Keratinocyte (primary cell): ENCODE measurements at regions not wholly inside any gene's neighbourhood (a gene's known extent, or its start where the extent isn't known, plus 50 kb on each side); places are given as distances from the start of the nearest gene placed in this dataset.

Experiments
- DNase-seq: peaks from one replicate; pipeline ENCODE4 v3.0.0-alpha.2; 2011; ENCODE audit warnings: low read depth, missing footprints, low spot score
- FAIRE-seq: peaks from 2 replicates; lab custom pipeline; 2011; peaks lifted over from hg19 to GRCh38; lab: Jason Lieb, UNC
- H2AFZ ChIP-seq: 2 replicates; pipeline ENCODE4 v1.6.0; 2012; ENCODE audit warnings: low read length, control low read depth, inconsistent platforms; ENCODE audit not compliant: control insufficient read depth
- H3K27ac ChIP-seq: 2 replicates; pipeline ENCODE4 v1.5.1; 2011; ENCODE audit warnings: low read length; ENCODE audit not compliant: control insufficient read depth, insufficient read depth
- H3K27me3 ChIP-seq: 3 replicates; pipeline ENCODE4 v1.6.0; 2011; ENCODE audit warnings: low read length; ENCODE audit not compliant: control insufficient read depth, insufficient read depth; ENCODE audit errors: extremely low read depth
- H3K36me3 ChIP-seq, 2 experiments: 2 replicates in 1 of 2; 3 replicates in 1 of 2; pipeline ENCODE4 v1.5.1; 2011; ENCODE audit warnings: low read length in 2 of 2, mild to moderate bottlenecking in 1 of 2; ENCODE audit not compliant: control insufficient read depth in 2 of 2, insufficient read depth in 2 of 2; ENCODE audit errors: extremely low read depth in 1 of 2
- H3K4me1 ChIP-seq: 3 replicates; pipeline ENCODE4 v1.5.1; 2011; ENCODE audit warnings: low read length; ENCODE audit not compliant: control insufficient read depth, insufficient read depth; ENCODE audit errors: extremely low read depth
- H3K4me2 ChIP-seq: 3 replicates; pipeline ENCODE4 v1.6.0; 2011; ENCODE audit warnings: low read depth, low read length; ENCODE audit not compliant: control insufficient read depth, insufficient read depth; ENCODE audit errors: extremely low read depth
- H3K4me3 ChIP-seq, 3 experiments: fragments of 200-600 bp in 1 of 3; sonication (generic) in 1 of 3; 2 replicates in 2 of 3; 3 replicates in 1 of 3; pipeline ENCODE4 v1.5.1; 2011 to 2016; ENCODE audit warnings: low read length in 3 of 3, mild to moderate bottlenecking in 3 of 3, control low read depth in 2 of 3, inconsistent platforms in 1 of 3, low read depth in 1 of 3, mixed read lengths in 1 of 3, mixed run types in 1 of 3, moderate library complexity in 1 of 3; ENCODE audit not compliant: control insufficient read depth in 2 of 3, insufficient read depth in 2 of 3; ENCODE audit errors: extremely low read depth in 1 of 3
- H3K79me2 ChIP-seq: 2 replicates; pipeline ENCODE4 v1.6.0; 2012; ENCODE audit warnings: low read length; ENCODE audit not compliant: control insufficient read depth, insufficient read depth
- H3K9ac ChIP-seq: 3 replicates; pipeline ENCODE4 v1.6.0; 2011; ENCODE audit warnings: low read length; ENCODE audit not compliant: control insufficient read depth, insufficient read depth; ENCODE audit errors: extremely low read depth
- H3K9me1 ChIP-seq: 3 replicates; pipeline ENCODE4 v1.6.0; 2011; ENCODE audit warnings: low read length; ENCODE audit not compliant: control insufficient read depth, insufficient read depth; ENCODE audit errors: extremely low read depth
- H3K9me3 ChIP-seq: 2 replicates; pipeline ENCODE4 v1.5.1; 2012; ENCODE audit warnings: low read depth, low read length; ENCODE audit not compliant: control insufficient read depth
- H4K20me1 ChIP-seq: 3 replicates; pipeline ENCODE4 v1.6.0; 2011; ENCODE audit warnings: low read length; ENCODE audit not compliant: control insufficient read depth, insufficient read depth; ENCODE audit errors: extremely low read depth
- EZH2 ChIP-seq: IDR thresholded peaks from one replicate; pipeline ENCODE4 v1.6.1; 2012; ENCODE audit warnings: inconsistent platforms, mild to moderate bottlenecking, low read length, moderate library complexity
- dilution Hi-C: fragments of 300-500 bp; cut with MboI; formaldehyde crosslinking; loops from one replicate; pipeline ENCODE4 v1.7.0; 2020; ENCODE audit warnings: low sequenced_read_pairs; ENCODE audit not compliant: extremely low pct_ligation_motif_present
- TF ChIP-seq, protein P1 (sequence below), 3 experiments: IDR thresholded peaks in 1 of 3; conservative IDR thresholded peaks in 1 of 3; optimal IDR thresholded peaks in 1 of 3; 2 replicates in 2 of 3; 3 replicates in 1 of 3; pipeline versions ENCODE3 to v1.5.1; 2011; ENCODE audit warnings: low read length in 3 of 3, mild to moderate bottlenecking in 3 of 3, moderate library complexity in 2 of 3, control low read depth in 1 of 3, inconsistent platforms in 1 of 3; ENCODE audit not compliant: insufficient read depth in 2 of 3; ENCODE audit errors: extremely low read depth in 1 of 3

GRCh38 chr13:103758222-103758621 is 692.0 kb upstream of the SLC10A2 start:
- Histone ChIP-seq H4K20me1 (no peaks in the 10 kb centered on the region), H3K4me2 (no peak overlapping the region), H2AFZ (no peak overlapping the region), H3K9me1 (no peaks in the 10 kb centered on the region), H3K4me1 (no peaks in the 10 kb centered on the region), H3K9me3 (no peaks in the 10 kb centered on the region), H3K27me3 (no peaks in the 10 kb centered on the region), H3K27ac (no peak overlapping the region), H3K4me3 (no peak overlapping the region), H3K36me3 (no peaks in the 10 kb centered on the region), H3K9ac (no peak overlapping the region), H3K79me2 (no peaks in the 10 kb centered on the region)
- FAIRE-seq: no peak
- dilution Hi-C loops: no loop called here
- TF ChIP-seq, protein P1, sequence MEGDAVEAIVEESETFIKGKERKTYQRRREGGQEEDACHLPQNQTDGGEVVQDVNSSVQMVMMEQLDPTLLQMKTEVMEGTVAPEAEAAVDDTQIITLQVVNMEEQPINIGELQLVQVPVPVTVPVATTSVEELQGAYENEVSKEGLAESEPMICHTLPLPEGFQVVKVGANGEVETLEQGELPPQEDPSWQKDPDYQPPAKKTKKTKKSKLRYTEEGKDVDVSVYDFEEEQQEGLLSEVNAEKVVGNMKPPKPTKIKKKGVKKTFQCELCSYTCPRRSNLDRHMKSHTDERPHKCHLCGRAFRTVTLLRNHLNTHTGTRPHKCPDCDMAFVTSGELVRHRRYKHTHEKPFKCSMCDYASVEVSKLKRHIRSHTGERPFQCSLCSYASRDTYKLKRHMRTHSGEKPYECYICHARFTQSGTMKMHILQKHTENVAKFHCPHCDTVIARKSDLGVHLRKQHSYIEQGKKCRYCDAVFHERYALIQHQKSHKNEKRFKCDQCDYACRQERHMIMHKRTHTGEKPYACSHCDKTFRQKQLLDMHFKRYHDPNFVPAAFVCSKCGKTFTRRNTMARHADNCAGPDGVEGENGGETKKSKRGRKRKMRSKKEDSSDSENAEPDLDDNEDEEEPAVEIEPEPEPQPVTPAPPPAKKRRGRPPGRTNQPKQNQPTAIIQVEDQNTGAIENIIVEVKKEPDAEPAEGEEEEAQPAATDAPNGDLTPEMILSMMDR (optimal IDR thresholded peaks at IDR 0.05 in 1 of 3, IDR thresholded peaks at IDR 0.05 in 1 of 3, conservative IDR thresholded peaks at IDR 0.05 in 1 of 3; ENCODE audit: extremely low read depth in 1 of 3, insufficient read depth in 2 of 3, low read length in 3 of 3): no peak
- no peak for TF ChIP-seq EZH2
- no peak for DNase-seq

DNA sequence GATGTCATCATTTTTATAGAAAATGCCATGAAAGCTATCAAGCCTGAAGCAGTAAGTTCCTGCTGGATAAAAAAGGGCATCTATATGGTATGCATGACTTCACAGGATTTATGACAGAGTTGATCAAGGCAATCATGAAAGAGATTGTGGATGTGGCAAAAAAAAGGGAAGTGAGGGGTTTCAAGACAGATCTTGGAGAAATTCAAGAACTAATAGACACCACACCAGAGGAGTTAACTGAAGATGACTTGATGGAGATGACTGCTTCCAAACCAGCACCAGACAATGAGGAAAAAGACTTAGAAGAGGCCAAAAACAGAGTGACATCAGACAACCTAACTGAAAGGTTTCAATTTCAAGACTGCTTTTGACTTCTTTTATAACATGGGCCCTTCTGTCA is 691.1 kb upstream of the SLC10A2 start:
- Histone ChIP-seq H3K9ac (no peak overlapping the region), H3K4me1 (no peaks in the 10 kb centered on the region), H3K4me3 (no peak overlapping the region), H3K79me2 (no peaks in the 10 kb centered on the region), H4K20me1 (no peaks in the 10 kb centered on the region), H3K9me1 (no peaks in the 10 kb centered on the region), H3K27ac (no peak overlapping the region), H3K36me3 (no peaks in the 10 kb centered on the region), H3K4me2 (no peak overlapping the region), H2AFZ (no peak overlapping the region), H3K9me3 (no peaks in the 10 kb centered on the region), H3K27me3 (no peaks in the 10 kb centered on the region)
- no peak for FAIRE-seq
- DNase-seq: no peak
- dilution Hi-C loops: no loop called here
- no peak for TF ChIP-seq EZH2
- TF ChIP-seq, protein P1 (optimal IDR thresholded peaks at IDR 0.05 in 1 of 3, IDR thresholded peaks at IDR 0.05 in 1 of 3, conservative IDR thresholded peaks at IDR 0.05 in 1 of 3; ENCODE audit: extremely low read depth in 1 of 3, insufficient read depth in 2 of 3, low read length in 3 of 3): no peak
